Embryonic facial prominence (tissue), 1 donor: ENCODE measurements at regions not wholly inside any gene's neighbourhood (a gene's known extent, or its start where the extent isn't known, plus 50 kb on each side); places are given as distances from the start of the nearest gene placed in this dataset.

Source experiments
- DNase-seq: peaks from one replicate; pipeline ENCODE4 v3.0.0-alpha.2; 2016; ENCODE audit errors: extremely low spot score

- DNase-seq: no peak
These were observed 389.8 kb upstream of the AZI2 start for GRCh38 chr3:28738425-28738824.

GRCh38 chr3:28739647-28740046, 391.0 kb upstream of the AZI2 start:
- no peak for DNase-seq

- no peak for DNase-seq
These were observed 394.6 kb upstream of the AZI2 start for GRCh38 chr3:28743271-28743670.

DNA sequence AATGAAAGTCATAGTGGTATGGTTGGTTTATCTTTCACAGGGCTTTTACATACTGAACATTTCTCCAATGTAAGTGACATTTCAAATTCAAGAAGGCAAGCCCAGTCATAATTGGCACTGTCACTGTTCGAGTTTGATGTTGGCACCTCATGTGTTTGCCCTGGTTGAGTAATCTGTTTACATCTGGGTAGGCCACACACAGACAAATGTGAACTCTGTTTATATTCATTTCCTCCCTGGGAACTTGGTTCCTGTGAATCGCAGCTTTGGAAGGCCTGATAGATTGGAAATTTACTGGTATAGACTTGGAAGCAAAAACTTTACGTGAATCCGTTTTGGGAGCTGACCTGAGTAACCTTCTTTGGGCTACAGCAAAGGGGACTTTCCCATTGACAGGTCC, 395.2 kb upstream of the AZI2 start:
- DNase-seq: no peak

GRCh38 chr3:28745436-28745835, 396.8 kb upstream of the AZI2 start:
- DNase-seq: no peak

DNA sequence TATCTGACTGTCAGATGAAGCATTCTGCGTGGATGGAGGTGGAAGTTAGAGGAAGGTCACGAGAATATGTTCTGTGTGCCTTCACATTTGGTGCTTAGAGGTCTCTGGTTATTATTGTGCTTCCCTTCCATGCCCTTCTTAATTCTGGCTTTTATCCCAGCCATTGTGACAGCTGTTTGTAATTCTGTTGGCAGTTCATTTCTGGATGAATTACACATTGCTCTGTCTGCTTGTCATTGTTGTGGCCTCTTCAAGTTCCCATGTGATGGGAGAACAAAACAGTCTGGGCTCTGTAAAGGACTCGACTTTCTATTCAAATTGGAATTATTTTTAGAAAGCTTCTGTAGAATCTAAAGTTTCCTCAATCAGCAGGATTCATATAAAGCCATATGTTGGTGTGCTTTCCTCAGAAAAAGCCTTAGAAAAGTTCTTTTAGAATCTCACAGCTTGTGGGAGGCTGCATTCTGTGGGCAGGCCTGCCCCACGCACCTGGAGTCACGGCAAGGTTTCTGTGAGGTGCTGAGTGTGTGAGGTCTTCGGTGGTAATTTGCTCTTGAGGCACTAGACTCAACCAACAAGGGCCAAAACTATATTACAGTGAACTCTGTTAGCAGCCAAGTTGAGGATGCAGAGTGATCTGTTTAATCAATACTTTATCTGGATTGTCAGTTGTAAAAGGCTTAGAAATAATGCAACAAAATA, 397.4 kb upstream of the AZI2 start:
- DNase-seq: peak; percentile 49

- no peak for DNase-seq
These were observed 398.4 kb upstream of the AZI2 start for GRCh38 chr3:28746990-28747389.

- no peak for DNase-seq
These were observed 403.2 kb upstream of the AZI2 start for GRCh38 chr3:28751864-28752263.

DNA sequence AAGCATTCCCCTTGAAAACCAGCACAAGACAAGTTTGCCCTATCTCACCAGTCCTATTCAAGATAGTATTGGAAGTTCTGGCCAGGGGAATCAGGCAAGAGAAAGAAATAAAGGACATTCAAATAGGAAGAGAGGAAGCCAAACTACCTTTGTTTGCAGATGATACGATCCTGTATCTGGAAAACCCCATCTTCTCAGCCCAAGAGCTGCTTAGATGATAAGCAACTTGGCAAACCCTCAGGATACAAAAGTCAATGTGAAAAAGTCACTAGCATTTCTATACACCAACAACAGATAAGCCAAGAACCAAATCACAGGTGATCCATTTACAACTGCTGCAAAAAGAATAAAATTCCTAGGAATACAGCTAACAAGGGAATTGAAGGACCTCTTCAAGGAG, 403.7 kb upstream of the AZI2 start:
- no peak for DNase-seq

- no peak for DNase-seq
These were observed 407.4 kb upstream of the AZI2 start for GRCh38 chr3:28756056-28756455.

GRCh38 chr3:28758115-28758514, 409.5 kb upstream of the AZI2 start:
- no peak for DNase-seq

DNA sequence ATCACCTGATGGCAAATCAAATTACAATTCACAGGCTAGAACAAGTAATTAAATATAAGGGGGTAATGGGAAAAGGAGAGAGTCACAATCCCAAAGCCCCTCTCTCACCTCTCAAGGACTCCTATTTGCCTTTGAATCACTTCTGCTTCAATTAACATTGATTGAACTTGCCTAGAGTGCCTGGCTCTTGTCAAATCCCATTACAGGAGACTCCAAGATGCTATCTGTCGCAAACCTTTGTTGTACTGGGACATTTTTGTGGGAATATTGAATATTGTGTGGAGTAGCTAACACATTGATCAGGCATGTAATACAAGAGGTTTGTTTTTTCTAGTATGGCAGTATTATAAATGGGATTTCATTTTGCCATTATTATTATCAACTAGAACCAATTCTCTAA, 412.8 kb upstream of the AZI2 start:
- DNase-seq: no peak

GRCh38 chr3:28765194-28765593, 416.6 kb upstream of the AZI2 start:
- DNase-seq: no peak

DNA sequence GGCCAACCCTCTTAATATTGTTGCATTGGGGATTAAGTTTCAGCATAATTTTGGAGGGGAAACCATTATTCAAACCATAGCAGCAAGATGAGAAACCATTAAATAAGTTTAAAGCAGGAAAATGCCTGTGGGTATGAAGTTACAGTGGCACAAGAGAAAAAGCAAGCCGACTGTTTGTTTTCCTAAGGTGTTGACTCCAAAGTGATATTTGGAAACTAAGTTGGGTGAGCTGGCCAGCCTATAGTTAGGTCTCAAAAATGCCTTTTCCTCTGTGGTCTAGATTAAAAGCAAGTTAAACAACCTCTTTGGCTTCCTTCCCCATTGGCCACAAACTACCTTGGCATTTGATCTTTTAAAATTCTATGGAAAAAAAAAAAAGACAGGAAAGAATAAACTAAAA, 419.8 kb upstream of the AZI2 start:
- no peak for DNase-seq

DNA sequence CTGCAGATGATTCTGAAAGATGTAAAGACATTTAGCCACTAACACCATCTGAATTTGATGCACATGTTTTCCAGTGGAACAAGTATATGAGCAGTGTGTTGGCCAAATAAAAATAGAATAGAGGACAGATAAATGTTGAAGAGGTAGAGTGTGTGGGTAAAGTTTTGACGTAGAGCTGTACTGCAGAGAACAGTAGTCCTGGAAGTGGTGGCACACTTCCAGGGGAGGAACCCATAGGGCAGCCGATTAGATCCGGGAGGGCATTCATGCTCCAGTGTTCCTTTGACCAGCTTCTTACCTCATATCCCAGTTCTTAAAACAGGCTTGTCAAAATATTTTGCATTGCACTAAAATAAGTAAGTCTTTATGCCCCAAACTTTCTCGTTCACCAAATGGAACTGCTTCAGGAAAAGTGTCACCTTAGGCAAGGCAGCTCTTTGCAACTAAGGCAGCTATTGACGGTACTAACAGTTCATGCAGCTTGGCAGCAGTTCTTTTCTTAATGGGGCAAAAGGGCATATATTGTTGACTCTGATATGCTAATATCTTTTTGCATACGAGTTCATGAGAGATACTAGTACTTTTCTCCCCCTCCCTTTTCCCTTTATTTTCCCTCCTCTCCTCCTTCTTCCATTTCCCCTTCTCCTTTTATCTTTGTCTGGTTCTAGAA, 429.3 kb upstream of the AZI2 start:
- no peak for DNase-seq

DNA sequence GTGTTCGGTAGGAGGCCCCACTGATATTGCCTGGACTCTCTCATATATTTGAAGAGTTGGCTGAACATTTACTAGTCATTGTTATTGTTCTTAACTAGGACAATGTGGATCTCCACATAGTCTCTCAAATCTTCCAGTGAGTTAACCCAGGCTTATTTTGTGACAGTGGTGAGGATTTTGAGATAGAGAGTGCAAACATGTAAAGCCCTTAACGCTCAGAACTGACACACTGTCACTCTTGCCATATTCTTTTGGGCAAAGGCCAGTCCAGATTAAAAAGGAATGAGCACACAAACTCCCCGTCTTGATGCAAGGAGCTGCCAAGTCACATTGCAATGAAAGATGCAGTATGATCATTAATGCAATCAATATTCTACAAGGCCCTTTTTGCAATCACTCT, 431.9 kb upstream of the AZI2 start:
- DNase-seq: no peak

GRCh38 chr3:28781053-28781452, 432.4 kb upstream of the AZI2 start:
- no peak for DNase-seq

DNA sequence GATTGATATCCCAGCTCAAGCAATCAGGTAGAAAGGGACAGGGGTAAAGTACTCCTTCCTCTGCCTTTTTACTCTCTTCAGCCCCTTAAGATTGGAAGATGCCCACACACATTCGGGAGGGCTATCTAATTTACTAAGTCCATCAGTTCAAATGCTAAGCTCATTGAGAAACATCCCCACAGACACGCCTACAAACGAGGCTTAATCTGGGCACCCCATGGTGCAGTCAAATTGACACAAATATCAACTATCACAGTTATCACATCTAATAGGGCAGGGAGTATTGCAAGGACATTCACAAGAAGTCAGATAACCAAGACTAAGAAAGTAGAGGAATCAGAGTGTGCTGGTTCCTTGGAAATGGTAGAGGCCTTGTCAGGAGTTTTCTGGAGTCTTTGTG, 437.8 kb upstream of the AZI2 start:
- no peak for DNase-seq

GRCh38 chr3:28788571-28788970, 439.9 kb upstream of the AZI2 start:
- no peak for DNase-seq

- DNase-seq: no peak
These were observed 443.2 kb upstream of the AZI2 start for GRCh38 chr3:28791713-28792255.

GRCh38 chr3:28792604-28793003, 444.0 kb upstream of the AZI2 start:
- DNase-seq: no peak

DNA sequence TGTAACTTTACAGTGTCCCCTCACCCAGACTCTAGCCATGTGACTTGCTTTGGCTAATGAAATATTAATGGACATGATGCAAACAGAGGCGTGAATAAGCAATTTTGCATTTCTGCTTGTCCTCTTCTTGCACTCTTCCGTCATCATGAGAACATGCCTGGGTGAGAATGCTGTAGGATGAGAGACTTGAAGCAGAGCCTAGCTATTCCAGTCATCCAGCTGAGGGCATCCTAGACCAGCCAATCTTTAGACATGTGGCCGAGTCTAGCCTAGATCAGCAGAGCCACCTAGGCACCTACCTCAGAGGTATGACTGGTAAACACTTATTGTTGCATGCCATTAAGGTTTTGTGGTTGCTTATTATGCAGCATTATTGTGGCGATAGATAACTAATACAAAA, 450.5 kb upstream of the AZI2 start:
- no peak for DNase-seq

DNA sequence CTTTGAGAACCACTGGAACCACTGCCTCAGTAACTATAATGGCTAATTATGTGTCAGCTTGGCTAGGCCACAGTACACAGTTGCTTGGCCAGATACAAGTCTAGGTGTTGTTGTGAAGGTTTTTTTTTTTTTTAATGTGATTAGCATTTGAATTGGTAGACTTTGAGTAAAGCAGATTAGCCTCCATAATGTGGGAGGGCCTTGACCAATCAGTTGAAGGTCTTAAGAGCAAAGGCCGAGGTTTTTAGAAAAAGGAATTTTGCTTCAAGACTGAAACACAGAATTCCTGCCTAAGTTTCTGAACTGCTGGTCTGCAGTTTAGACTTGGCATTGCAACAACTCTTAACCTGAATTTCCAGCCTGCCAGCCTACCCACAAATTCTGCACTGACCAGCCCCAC, 451.6 kb upstream of the AZI2 start:
- DNase-seq: no peak

- DNase-seq: no peak
These were observed 459.4 kb upstream of the AZI2 start for GRCh38 chr3:28808068-28808467.
